ENCODE measurements at regions not wholly inside any gene's neighbourhood (a gene's known extent, or its start where the extent isn't known, plus 50 kb on each side); places are given as distances from the start of the nearest gene placed in this dataset.

DNA sequence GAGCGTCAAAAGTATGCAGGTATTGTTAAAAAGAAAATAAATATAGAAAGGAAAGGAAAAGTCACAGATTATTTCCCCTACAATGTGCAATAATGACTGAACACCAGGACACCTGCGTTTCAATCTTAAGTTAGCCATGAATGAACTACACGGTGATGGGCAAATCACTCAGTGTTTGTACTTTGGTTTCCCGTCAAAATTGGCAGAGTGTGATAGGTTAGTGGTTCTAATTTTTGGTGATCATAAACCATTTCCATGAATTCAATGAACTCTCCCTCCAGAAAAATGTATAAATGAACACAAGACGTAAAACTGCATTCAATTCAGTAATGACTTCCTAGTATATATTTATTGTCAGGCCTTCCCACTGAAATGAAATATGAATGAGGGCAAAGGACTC is 59.0 kb upstream of the ITGA1 start:
- H3K27ac ChIP-seq = no peak overlapping the region
- in situ Hi-C loops (cut with MboI; ENCODE audit: low pct_unique_long_range_greater_than_20kb in 2 of 9, low sequenced_read_pairs in 9 of 9, unreplicated experiment in 9 of 9) = no loop called here
- H3K4me3 ChIP-seq = no peak overlapping the region
- H3K4me1 ChIP-seq (replicated peaks in 1 of 2) = no peaks in the 10 kb centered on the region
- 74 to 100% (median 84%) methylated on average over 1 to 5 of the region's 5 CpGs for WGBS, 10 experiments
- no peak for ATAC-seq (replicated peaks in 6 of 8)

DNA sequence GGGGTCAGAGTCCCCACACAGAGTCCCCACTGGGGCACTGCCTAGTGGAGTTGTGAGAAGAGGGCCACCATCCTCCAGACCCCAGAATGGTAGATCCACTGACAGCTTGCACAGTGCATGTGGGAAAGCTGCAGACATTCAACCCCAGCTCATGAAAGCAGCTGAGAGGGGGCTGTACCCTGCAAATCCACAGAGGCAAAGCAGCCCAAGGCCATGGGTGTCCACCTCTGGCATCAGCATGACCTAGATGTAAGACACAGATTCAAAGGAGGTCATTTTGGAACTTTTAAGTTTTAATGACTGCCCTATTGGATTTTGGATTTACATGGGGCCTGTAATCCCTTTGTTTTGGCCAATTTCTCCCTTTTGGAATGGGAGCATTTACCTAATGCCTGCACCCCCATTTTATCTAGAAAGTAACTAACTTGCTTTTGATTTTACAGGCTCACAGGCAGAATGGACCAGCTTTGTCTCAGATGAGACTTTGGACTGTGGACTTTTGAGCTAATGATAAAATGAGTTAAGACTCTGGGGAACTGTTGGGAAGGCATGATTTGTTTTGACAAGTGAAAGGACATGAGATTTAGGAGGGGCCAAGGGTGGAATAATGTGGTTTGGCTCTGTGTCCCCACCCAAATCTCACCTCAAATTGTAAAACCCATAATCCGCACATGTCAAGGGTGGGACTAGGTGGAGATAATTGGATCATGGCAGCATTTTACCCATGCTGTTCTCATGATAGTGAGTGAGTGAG is 56.3 kb upstream of the ITGA1 start:
- in situ Hi-C loops (cut with MboI; ENCODE audit: low pct_unique_long_range_greater_than_20kb in 2 of 9, low sequenced_read_pairs in 9 of 9, unreplicated experiment in 9 of 9) = no loop called here
- Histone ChIP-seq H3K27ac (no peak overlapping the region), H3K4me1 (replicated peaks in 1 of 2) (no peaks in the 10 kb centered on the region), H3K4me3 (no peak overlapping the region)
- ATAC-seq (replicated peaks in 6 of 8) = peak in 1 of 8 experiments; percentile 39
- 0 to 100% (median 90%) methylated on average over 1 of the region's 1 CpG; no CpG with 5 or more reads in 2 of the 10 experiments for WGBS, 10 experiments

DNA sequence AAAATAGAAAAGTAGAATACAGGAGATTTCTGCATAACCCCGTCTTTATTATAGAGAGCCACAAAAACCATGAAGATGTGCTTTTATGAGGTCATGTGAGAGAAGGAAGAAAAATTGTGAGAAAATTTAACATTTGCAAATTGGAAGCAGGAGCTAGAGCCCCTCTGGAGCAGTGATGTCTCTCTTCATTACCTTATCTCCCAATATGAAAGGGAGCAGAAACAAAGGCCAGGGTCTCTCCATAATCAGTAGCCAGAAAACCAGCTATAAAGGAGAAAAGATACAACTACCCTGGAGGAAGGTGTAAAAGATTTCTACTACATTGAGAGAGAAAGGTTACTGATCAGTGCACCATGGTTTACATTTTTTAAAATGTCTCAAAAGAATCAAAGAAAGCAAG is 53.2 kb upstream of the ITGA1 start:
- Histone ChIP-seq H3K4me3 (no peak overlapping the region), H3K4me1 (replicated peaks in 1 of 2) (no peaks in the 10 kb centered on the region), H3K27ac (no peak overlapping the region)
- no peak for ATAC-seq (replicated peaks in 6 of 8)
- WGBS, 10 experiments = 88 to 100% (median 100%) methylated on average over 1 of the region's 1 CpG
- in situ Hi-C loops (cut with MboI; ENCODE audit: low pct_unique_long_range_greater_than_20kb in 2 of 9, low sequenced_read_pairs in 9 of 9, unreplicated experiment in 9 of 9) = no loop called here

GRCh38 chr5:52735139-52735538 is 52.6 kb upstream of the ITGA1 start:
- ATAC-seq (replicated peaks in 6 of 8) = no peak
- no peak overlapping the region for H3K4me3 ChIP-seq
- WGBS, 10 experiments = 57 to 96% (median 88%) methylated on average over 2 to 4 of the region's 4 CpGs
- H3K4me1 ChIP-seq (replicated peaks in 1 of 2) = no peaks in the 10 kb centered on the region
- no peak overlapping the region for H3K27ac ChIP-seq
- in situ Hi-C loops (cut with MboI; ENCODE audit: low pct_unique_long_range_greater_than_20kb in 2 of 9, low sequenced_read_pairs in 9 of 9, unreplicated experiment in 9 of 9) = no loop called here

Measured in motor neuron (in vitro differentiated cells).